ENCODE measurements at regions not wholly inside any gene's neighbourhood (a gene's known extent, or its start where the extent isn't known, plus 50 kb on each side); places are given as distances from the start of the nearest gene placed in this dataset.

- Mint-ChIP-seq H3K27me3 (ENCODE audit: low read depth) (no peaks in the 10 kb centered on the region), H3K36me3 (ENCODE audit: low read depth) (no peaks in the 10 kb centered on the region), H3K4me1 (ENCODE audit: low read depth) (no peaks in the 10 kb centered on the region), H3K27ac (no peak overlapping the region), H3K4me3 (no peak overlapping the region), H3K9me3 (no peaks in the 10 kb centered on the region)
These were observed 381.5 kb upstream of the C2CD4B start for GRCh38 chr15:62546628-62547027.

GRCh38 chr15:62547584-62547983, 382.5 kb upstream of the C2CD4B start:
- Mint-ChIP-seq H3K27ac (no peak overlapping the region), H3K4me3 (no peak overlapping the region), H3K4me1 (ENCODE audit: low read depth) (no peaks in the 10 kb centered on the region), H3K9me3 (no peaks in the 10 kb centered on the region), H3K36me3 (ENCODE audit: low read depth) (no peaks in the 10 kb centered on the region), H3K27me3 (ENCODE audit: low read depth) (peaks cover 5% of the 10 kb centered on the region)

DNA sequence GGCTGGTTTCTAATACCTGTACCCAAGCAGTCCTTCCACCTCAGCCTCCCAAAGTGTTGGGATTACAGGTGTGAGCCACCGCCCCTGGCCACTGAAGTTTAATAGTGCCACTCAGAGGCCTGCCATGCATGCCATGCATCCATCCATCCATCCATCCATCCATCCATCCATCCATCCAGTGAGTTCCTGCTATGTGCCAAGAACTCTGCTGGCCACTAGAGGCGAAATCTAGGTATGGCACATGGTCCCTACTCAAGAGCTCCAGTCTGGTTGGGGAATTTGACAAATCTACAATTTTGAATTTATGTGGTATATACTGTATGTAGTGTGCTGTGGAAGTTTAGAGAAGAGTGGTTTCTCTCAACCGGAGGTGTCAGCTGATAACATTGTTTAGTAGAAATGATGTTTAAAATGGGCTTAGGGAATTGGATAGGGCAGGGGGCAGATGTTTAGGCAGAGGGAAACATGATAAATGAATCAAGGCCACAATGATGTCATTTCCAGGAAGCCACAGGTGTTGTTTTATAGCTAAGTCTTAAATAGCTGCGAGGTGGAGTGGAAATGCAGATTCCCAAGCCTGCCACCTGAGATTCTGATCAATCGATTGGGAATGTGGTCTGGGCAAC, 384.4 kb upstream of the C2CD4B start:
- Mint-ChIP-seq H3K9me3 (no peaks in the 10 kb centered on the region), H3K4me1 (ENCODE audit: low read depth) (no peaks in the 10 kb centered on the region)

GRCh38 chr15:62550106-62550505, 385.0 kb upstream of the C2CD4B start:
- peaks cover 6% of the 10 kb centered on the region for H3K27me3 Mint-ChIP-seq (ENCODE audit: low read depth)
- H3K9me3 Mint-ChIP-seq, result no peaks in the 10 kb centered on the region
- H3K4me3 Mint-ChIP-seq, result no peak overlapping the region
- H3K36me3 Mint-ChIP-seq (ENCODE audit: low read depth), result no peaks in the 10 kb centered on the region
- H3K4me1 Mint-ChIP-seq (ENCODE audit: low read depth), result no peaks in the 10 kb centered on the region
- no peak overlapping the region for H3K27ac Mint-ChIP-seq

More for the DNA sequence above, 384.4 kb upstream of the C2CD4B start:
- Mint-ChIP-seq H3K4me3 (no peak overlapping the region), H3K36me3 (ENCODE audit: low read depth) (no peaks in the 10 kb centered on the region), H3K27me3 (ENCODE audit: low read depth) (peaks cover 6% of the 10 kb centered on the region), H3K27ac (no peak overlapping the region)

GRCh38 chr15:62552444-62552843, 387.4 kb upstream of the C2CD4B start:
- no peaks in the 10 kb centered on the region for H3K36me3 Mint-ChIP-seq (ENCODE audit: low read depth)
- H3K27me3 Mint-ChIP-seq (ENCODE audit: low read depth), result peaks cover 20% of the 10 kb centered on the region
- H3K4me1 Mint-ChIP-seq (ENCODE audit: low read depth), result no peaks in the 10 kb centered on the region
- H3K27ac Mint-ChIP-seq, result no peak overlapping the region
- no peaks in the 10 kb centered on the region for H3K9me3 Mint-ChIP-seq
- H3K4me3 Mint-ChIP-seq, result no peak overlapping the region

- Mint-ChIP-seq H3K27ac (no peak overlapping the region), H3K36me3 (ENCODE audit: low read depth) (no peaks in the 10 kb centered on the region), H3K4me1 (ENCODE audit: low read depth) (no peaks in the 10 kb centered on the region), H3K4me3 (no peak overlapping the region), H3K9me3 (no peaks in the 10 kb centered on the region), H3K27me3 (ENCODE audit: low read depth) (peaks cover 20% of the 10 kb centered on the region)
These were observed 389.0 kb upstream of the C2CD4B start for GRCh38 chr15:62553911-62554563.

- H3K9me3 Mint-ChIP-seq, result no peaks in the 10 kb centered on the region
- H3K27ac Mint-ChIP-seq, result no peak overlapping the region
- peaks cover 14% of the 10 kb centered on the region for H3K27me3 Mint-ChIP-seq (ENCODE audit: low read depth)
- H3K4me1 Mint-ChIP-seq (ENCODE audit: low read depth), result no peaks in the 10 kb centered on the region
- no peaks in the 10 kb centered on the region for H3K36me3 Mint-ChIP-seq (ENCODE audit: low read depth)
- H3K4me3 Mint-ChIP-seq, result no peak overlapping the region
These were observed 393.7 kb upstream of the C2CD4B start for GRCh38 chr15:62558640-62559380.

GRCh38 chr15:62559381-62559733, 394.3 kb upstream of the C2CD4B start:
- H3K36me3 Mint-ChIP-seq (ENCODE audit: low read depth), result no peaks in the 10 kb centered on the region
- H3K27me3 Mint-ChIP-seq (ENCODE audit: low read depth), result peaks cover 14% of the 10 kb centered on the region
- no peaks in the 10 kb centered on the region for H3K4me1 Mint-ChIP-seq (ENCODE audit: low read depth)
- no peak overlapping the region for H3K27ac Mint-ChIP-seq
- H3K9me3 Mint-ChIP-seq, result no peaks in the 10 kb centered on the region
- H3K4me3 Mint-ChIP-seq, result no peak overlapping the region

DNA sequence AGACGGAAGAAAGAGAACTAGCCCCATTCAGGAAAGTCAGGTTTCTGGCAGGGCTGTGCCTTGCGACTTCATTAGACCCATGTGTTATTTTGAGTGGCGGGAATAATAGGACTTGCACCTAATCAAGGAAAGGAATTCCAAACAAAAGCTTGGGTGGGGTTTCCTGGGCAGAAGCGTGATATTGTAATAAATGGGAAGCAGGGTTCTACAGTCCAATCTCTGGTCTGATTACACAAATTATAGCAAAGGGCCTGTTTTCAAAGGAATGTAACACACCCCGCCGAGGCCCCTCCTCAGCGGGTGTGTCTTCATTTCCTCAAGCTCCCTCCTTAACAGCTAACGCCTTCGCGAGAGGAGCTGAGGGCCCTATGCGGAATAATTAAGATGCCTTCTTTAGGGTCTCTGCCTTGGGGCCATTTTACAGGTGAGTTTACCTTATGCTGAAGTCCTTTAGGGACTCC, 396.0 kb upstream of the C2CD4B start:
- Mint-ChIP-seq H3K27me3 (ENCODE audit: low read depth) (peaks cover 14% of the 10 kb centered on the region), H3K27ac (no peak overlapping the region), H3K4me1 (ENCODE audit: low read depth) (no peaks in the 10 kb centered on the region), H3K36me3 (ENCODE audit: low read depth) (no peaks in the 10 kb centered on the region), H3K4me3 (no peak overlapping the region), H3K9me3 (no peaks in the 10 kb centered on the region)

DNA sequence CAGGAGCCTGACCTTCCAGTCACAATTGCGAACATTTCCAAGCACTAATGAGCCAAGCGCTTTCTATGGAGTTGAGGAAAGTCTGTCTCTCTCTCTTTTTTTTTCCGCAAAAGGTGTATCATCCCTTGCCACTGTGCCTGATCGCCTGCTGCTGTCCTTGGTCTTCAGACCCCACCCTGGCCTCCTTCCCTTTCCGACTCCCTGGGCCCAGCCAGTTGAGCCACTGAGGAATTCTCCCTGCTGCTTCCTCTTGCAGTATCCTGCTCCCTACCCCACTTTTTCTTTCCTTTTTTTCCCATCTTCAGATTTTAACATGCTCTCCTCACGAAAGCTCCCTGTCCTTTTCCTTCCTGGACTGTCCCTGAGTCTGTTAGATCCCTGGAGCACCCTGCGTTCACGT, 396.5 kb upstream of the C2CD4B start:
- Mint-ChIP-seq H3K36me3 (ENCODE audit: low read depth) (no peaks in the 10 kb centered on the region), H3K27me3 (ENCODE audit: low read depth) (peaks cover 10% of the 10 kb centered on the region), H3K4me3 (no peak overlapping the region), H3K9me3 (no peaks in the 10 kb centered on the region), H3K27ac (no peak overlapping the region), H3K4me1 (ENCODE audit: low read depth) (no peaks in the 10 kb centered on the region)

- Mint-ChIP-seq H3K9me3 (no peaks in the 10 kb centered on the region), H3K4me3 (no peak overlapping the region), H3K4me1 (ENCODE audit: low read depth) (no peaks in the 10 kb centered on the region), H3K27me3 (ENCODE audit: low read depth) (peaks cover 4% of the 10 kb centered on the region), H3K27ac (no peak overlapping the region), H3K36me3 (ENCODE audit: low read depth) (no peaks in the 10 kb centered on the region)
These were observed 400.0 kb upstream of the C2CD4B start for GRCh38 chr15:62564886-62565633.

- Mint-ChIP-seq H3K36me3 (ENCODE audit: low read depth) (no peaks in the 10 kb centered on the region), H3K9me3 (no peaks in the 10 kb centered on the region), H3K4me3 (no peak overlapping the region), H3K27me3 (ENCODE audit: low read depth) (peaks cover 4% of the 10 kb centered on the region), H3K27ac (no peak overlapping the region), H3K4me1 (ENCODE audit: low read depth) (no peaks in the 10 kb centered on the region)
These were observed 400.5 kb upstream of the C2CD4B start for GRCh38 chr15:62565634-62566026.

- Mint-ChIP-seq H3K4me3 (no peak overlapping the region), H3K36me3 (ENCODE audit: low read depth) (no peaks in the 10 kb centered on the region), H3K27ac (no peak overlapping the region), H3K9me3 (no peaks in the 10 kb centered on the region), H3K4me1 (ENCODE audit: low read depth) (no peaks in the 10 kb centered on the region), H3K27me3 (ENCODE audit: low read depth) (peaks cover 4% of the 10 kb centered on the region)
These were observed 401.2 kb upstream of the C2CD4B start for GRCh38 chr15:62566248-62566647.

DNA sequence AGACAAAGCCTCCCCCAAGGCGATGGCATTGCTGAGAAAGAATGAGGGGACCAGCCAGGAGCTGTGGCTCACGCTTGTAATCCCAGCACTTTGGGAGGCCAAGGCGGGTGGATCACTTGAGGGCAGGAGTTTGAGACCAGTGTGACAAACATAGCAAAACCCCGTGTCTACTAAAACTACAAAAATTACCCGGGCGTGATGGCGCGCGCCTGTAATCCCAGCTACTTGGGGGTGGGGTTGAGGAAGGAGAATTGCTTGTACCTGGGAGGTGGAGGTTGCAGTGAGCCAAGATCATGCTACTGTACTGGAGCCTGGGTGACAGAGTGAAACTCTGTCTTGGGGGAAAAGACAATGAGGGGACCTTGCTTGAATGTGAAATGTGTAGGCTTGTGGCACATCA, 402.4 kb upstream of the C2CD4B start:
- Mint-ChIP-seq H3K4me3 (no peak overlapping the region), H3K27me3 (ENCODE audit: low read depth) (peaks cover 4% of the 10 kb centered on the region), H3K36me3 (ENCODE audit: low read depth) (no peaks in the 10 kb centered on the region), H3K9me3 (no peaks in the 10 kb centered on the region), H3K4me1 (ENCODE audit: low read depth) (no peaks in the 10 kb centered on the region), H3K27ac (no peak overlapping the region)
